ENCODE measurements at regions not wholly inside any gene's neighbourhood (a gene's known extent, or its start where the extent isn't known, plus 50 kb on each side); places are given as distances from the start of the nearest gene placed in this dataset.

DNA sequence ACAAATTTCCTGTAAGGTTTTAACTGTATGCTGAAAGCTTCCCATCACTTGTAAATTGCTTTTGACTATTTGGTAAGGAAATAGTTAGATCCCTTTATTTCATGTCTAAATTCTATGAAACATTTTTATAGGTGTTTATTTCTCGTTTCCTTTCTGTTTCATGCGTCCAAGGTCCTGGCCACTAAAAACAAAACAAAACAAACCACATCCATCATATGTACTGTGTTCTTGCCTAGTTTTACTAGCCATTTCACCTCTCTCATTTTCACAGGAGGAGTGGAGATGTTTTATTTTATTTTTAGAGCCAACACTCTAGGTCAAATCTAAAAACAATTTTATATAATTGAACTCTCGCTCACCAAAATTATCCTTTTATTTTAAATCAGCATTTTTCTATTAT is 375.2 kb upstream of the CTSO start:
- ChIA-PET POLR2A (no interaction called here), CTCF (no interaction called here)
- DNase-seq (no peak), ATAC-seq (ENCODE audit: low read depth) (no peak)
- Histone ChIP-seq H3K27me3 (replicated peaks in 1 of 4; ENCODE audit: control extremely low read depth in 1 of 4, control insufficient read depth in 3 of 4, insufficient read depth in 4 of 4, low read length in 3 of 4) (no peaks in the 10 kb centered on the region), H2AFZ (ENCODE audit: insufficient read depth, low read depth, low read length, poor library complexity, severe bottlenecking) (no peak overlapping the region), H3K4me3 (ENCODE audit: control extremely low read depth in 1 of 5, extremely low read depth in 1 of 5, insufficient read depth in 1 of 5, low read depth in 2 of 5, low read length in 4 of 5) (no peak overlapping the region), H3K4me1 (ENCODE audit: control insufficient read depth in 2 of 2, insufficient read depth in 2 of 2, low read length in 2 of 2) (no peaks in the 10 kb centered on the region), H3K36me3 (replicated peaks in 1 of 2; ENCODE audit: control extremely low read depth in 1 of 2, control insufficient read depth in 1 of 2, extremely low read depth in 1 of 2, insufficient read depth in 2 of 2, low read length in 1 of 2) (no peaks in the 10 kb centered on the region), H3K9ac (ENCODE audit: low read length) (no peak overlapping the region), H3K79me2 (ENCODE audit: control insufficient read depth, insufficient read depth, low read length) (no peaks in the 10 kb centered on the region), H3K27ac (ENCODE audit: low read length in 2 of 2) (no peak overlapping the region), H3K9me3 (ENCODE audit: control extremely low read depth in 1 of 3, control insufficient read depth in 2 of 3, insufficient read depth in 1 of 3, low read length in 2 of 3) (peaks cover 0 to 2% (median 0%) of the 10 kb centered on the region in 3 donors), H3K4me2 (replicated peaks; ENCODE audit: low read depth, low read length, poor library complexity, severe bottlenecking) (no peak overlapping the region), H4K20me1 (ENCODE audit: control insufficient read depth, insufficient read depth, low read length, poor library complexity, severe bottlenecking) (no peaks in the 10 kb centered on the region)
- Mint-ChIP-seq H3K4me1 (no peaks in the 10 kb centered on the region), H3K27me3 (no peaks in the 10 kb centered on the region), H3K4me3 (no peak overlapping the region), H3K27ac (no peak overlapping the region), H3K9me3 (ENCODE audit: insufficient read depth) (no peaks in the 10 kb centered on the region)
- WGBS (ENCODE audit: insufficient coverage) = no CpG with 5 or more reads among the region's 3 CpGs
- no peak for TF ChIP-seq EZH2 (IDR thresholded peaks at IDR 0.05; ENCODE audit: borderline replicate concordance, insufficient read depth, low read depth, low read length, poor library complexity, severe bottlenecking)
- TF ChIP-seq, protein P1, sequence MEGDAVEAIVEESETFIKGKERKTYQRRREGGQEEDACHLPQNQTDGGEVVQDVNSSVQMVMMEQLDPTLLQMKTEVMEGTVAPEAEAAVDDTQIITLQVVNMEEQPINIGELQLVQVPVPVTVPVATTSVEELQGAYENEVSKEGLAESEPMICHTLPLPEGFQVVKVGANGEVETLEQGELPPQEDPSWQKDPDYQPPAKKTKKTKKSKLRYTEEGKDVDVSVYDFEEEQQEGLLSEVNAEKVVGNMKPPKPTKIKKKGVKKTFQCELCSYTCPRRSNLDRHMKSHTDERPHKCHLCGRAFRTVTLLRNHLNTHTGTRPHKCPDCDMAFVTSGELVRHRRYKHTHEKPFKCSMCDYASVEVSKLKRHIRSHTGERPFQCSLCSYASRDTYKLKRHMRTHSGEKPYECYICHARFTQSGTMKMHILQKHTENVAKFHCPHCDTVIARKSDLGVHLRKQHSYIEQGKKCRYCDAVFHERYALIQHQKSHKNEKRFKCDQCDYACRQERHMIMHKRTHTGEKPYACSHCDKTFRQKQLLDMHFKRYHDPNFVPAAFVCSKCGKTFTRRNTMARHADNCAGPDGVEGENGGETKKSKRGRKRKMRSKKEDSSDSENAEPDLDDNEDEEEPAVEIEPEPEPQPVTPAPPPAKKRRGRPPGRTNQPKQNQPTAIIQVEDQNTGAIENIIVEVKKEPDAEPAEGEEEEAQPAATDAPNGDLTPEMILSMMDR (IDR thresholded peaks at IDR 0.05) = no peak
- intact Hi-C loops (cut with micrococcal nuclease) = no loop called here

DNA sequence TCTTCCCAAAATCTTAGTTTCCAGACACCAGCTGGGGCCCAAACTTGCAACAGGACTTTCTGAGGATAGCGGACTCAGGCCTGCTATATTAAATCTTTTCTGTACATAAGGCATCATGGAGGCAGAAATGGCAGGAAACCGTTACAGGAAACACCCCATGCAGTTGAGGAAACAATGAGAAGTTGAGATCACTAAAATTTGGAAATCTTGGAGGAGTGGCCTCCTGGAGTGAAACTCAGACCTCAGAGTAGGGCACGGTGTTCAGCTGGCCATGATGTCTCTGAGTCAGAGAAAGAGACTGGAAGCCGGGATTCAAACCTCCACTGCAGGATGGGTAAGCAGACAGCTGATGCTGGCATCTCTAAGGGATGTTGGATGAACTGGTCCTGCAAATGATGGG is 372.6 kb upstream of the CTSO start:
- H3K27me3 Mint-ChIP-seq = no peaks in the 10 kb centered on the region
- no peak overlapping the region for H3K27ac ChIP-seq (ENCODE audit: low read length in 2 of 2)
- POLR2A ChIA-PET = no interaction called here
- H3K27ac Mint-ChIP-seq = no peak overlapping the region
- no peak for TF ChIP-seq EZH2 (IDR thresholded peaks at IDR 0.05; ENCODE audit: borderline replicate concordance, insufficient read depth, low read depth, low read length, poor library complexity, severe bottlenecking)
- TF ChIP-seq, protein P1 (IDR thresholded peaks at IDR 0.05) = no peak
- no peak overlapping the region for H3K4me3 Mint-ChIP-seq
- ATAC-seq (ENCODE audit: low read depth) = no peak
- no peaks in the 10 kb centered on the region for H4K20me1 ChIP-seq (ENCODE audit: control insufficient read depth, insufficient read depth, low read length, poor library complexity, severe bottlenecking)
- intact Hi-C loops (cut with micrococcal nuclease) = no loop called here
- peaks cover 0 to 2% (median 0%) of the 10 kb centered on the region in 3 donors for H3K9me3 ChIP-seq (ENCODE audit: control extremely low read depth in 1 of 3, control insufficient read depth in 2 of 3, insufficient read depth in 1 of 3, low read length in 2 of 3)
- no peaks in the 10 kb centered on the region for H3K27me3 ChIP-seq (replicated peaks in 1 of 4; ENCODE audit: control extremely low read depth in 1 of 4, control insufficient read depth in 3 of 4, insufficient read depth in 4 of 4, low read length in 3 of 4)
- no peaks in the 10 kb centered on the region for H3K79me2 ChIP-seq (ENCODE audit: control insufficient read depth, insufficient read depth, low read length)
- no peak for DNase-seq
- no peak overlapping the region for H3K4me3 ChIP-seq (ENCODE audit: control extremely low read depth in 1 of 5, extremely low read depth in 1 of 5, insufficient read depth in 1 of 5, low read depth in 2 of 5, low read length in 4 of 5)
- no peak overlapping the region for H3K4me2 ChIP-seq (replicated peaks; ENCODE audit: low read depth, low read length, poor library complexity, severe bottlenecking)
- no peak overlapping the region for H3K9ac ChIP-seq (ENCODE audit: low read length)
- H3K9me3 Mint-ChIP-seq (ENCODE audit: insufficient read depth) = no peaks in the 10 kb centered on the region
- CTCF ChIA-PET = no interaction called here
- no peaks in the 10 kb centered on the region for H3K4me1 ChIP-seq (ENCODE audit: control insufficient read depth in 2 of 2, insufficient read depth in 2 of 2, low read length in 2 of 2)
- no peak overlapping the region for H2AFZ ChIP-seq (ENCODE audit: insufficient read depth, low read depth, low read length, poor library complexity, severe bottlenecking)
- H3K36me3 ChIP-seq (replicated peaks in 1 of 2; ENCODE audit: control extremely low read depth in 1 of 2, control insufficient read depth in 1 of 2, extremely low read depth in 1 of 2, insufficient read depth in 2 of 2, low read length in 1 of 2) = no peaks in the 10 kb centered on the region
- H3K4me1 Mint-ChIP-seq = no peaks in the 10 kb centered on the region
- WGBS (ENCODE audit: insufficient coverage) = 90% methylated on average over 3 of the region's 4 CpGs

Data from B cell (primary cell).